IPS-18a (cell line): ENCODE measurements at regions not wholly inside any gene's neighbourhood (a gene's known extent, or its start where the extent isn't known, plus 50 kb on each side); places are given as distances from the start of the nearest gene placed in this dataset.

Experiments
- H3K27ac ChIP-seq: one replicate; pipeline ENCODE4 v1.5.1; 2013; ENCODE audit warnings: low read length
- H3K27me3 ChIP-seq: one replicate; pipeline ENCODE4 v1.6.1; 2013; ENCODE audit warnings: mild to moderate bottlenecking, low read length; ENCODE audit not compliant: control insufficient read depth, insufficient read depth
- H3K36me3 ChIP-seq: one replicate; pipeline ENCODE4 v1.6.1; 2013; ENCODE audit warnings: low read depth, low read length; ENCODE audit not compliant: control insufficient read depth
- H3K4me1 ChIP-seq: one replicate; pipeline ENCODE4 v1.6.1; 2013; ENCODE audit warnings: low read depth, low read length; ENCODE audit not compliant: control insufficient read depth
- H3K4me3 ChIP-seq: one replicate; pipeline ENCODE4 v1.5.1; 2013; ENCODE audit warnings: low read length
- H3K9ac ChIP-seq: one replicate; pipeline ENCODE4 v1.6.1; 2013; ENCODE audit warnings: mild to moderate bottlenecking, low read length, moderate library complexity
- H3K9me3 ChIP-seq: one replicate; pipeline ENCODE4 v1.6.1; 2013; ENCODE audit warnings: low read depth, low read length; ENCODE audit not compliant: control insufficient read depth

- Histone ChIP-seq H3K9me3 (no peaks in the 10 kb centered on the region), H3K4me3 (no peak overlapping the region), H3K27me3 (peaks cover 12% of the 10 kb centered on the region), H3K36me3 (no peaks in the 10 kb centered on the region), H3K27ac (no peak overlapping the region), H3K9ac (no peak overlapping the region), H3K4me1 (peaks cover 10% of the 10 kb centered on the region)
Measured at GRCh38 chr15:68871507-68871906, 50.8 kb upstream of the ANP32A start.

DNA sequence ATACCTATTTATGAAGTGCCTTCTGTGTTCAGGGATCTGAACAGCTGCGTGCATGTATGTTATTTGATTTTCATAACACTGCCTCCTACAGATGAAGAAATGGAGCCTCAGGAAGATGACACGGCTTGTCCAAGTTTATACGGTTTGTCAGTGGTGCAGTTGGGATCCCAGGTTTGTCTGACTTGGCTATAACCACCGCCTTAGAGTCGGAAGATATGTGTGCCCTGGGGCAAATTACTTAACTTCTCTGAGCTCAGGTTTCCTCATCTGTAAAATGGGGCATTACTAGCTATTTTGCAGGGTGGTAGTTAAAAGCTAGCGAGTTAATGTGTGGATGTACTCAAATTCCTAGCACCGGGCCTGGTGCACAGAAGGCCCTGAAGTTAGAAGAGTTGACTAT lies 54.1 kb upstream of the ANP32A start:
- Histone ChIP-seq H3K9ac (no peak overlapping the region), H3K4me1 (peaks cover 10% of the 10 kb centered on the region), H3K4me3 (peak overlapping the region; percentile 71), H3K27ac (no peak overlapping the region), H3K36me3 (no peaks in the 10 kb centered on the region), H3K9me3 (no peaks in the 10 kb centered on the region), H3K27me3 (peaks cover 12% of the 10 kb centered on the region)

DNA sequence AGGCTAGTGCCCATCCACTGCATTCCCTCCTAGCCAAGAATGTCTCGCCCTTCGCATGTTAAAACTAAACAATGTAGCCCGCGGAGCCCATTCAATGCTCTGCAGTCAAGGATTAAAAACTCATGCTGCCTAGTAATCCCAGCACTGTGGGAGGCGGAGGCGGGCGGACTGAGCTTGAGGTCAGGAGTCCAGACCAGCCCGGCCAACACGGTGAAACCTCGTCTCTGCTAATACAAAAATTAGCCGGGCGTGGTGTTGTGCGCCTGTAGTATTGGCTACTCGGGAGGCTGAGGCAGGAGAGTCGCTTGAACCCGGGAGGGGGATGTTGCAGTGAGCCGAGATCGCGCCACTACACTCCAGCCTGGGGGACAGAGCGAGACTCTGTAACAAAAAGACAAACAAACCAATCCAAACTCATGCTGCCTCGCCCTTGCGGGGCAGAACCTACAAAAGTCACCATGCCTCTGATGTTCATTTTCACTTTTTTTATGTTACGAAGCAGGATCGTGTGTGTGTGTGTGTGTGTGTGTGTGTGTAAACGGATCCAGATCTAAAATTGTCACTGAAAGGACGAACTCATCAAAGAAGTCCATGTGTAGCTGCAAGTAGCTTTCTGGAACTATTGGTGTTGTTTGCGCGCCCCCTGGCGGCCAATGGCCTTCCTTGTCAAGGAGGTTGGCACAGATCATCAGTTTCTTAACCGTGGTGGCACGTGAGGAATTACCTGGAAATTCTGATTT lies 54.8 kb upstream of the SPESP1 start:
- Histone ChIP-seq H3K36me3 (no peaks in the 10 kb centered on the region), H3K4me3 (peak overlapping the region; percentile 71), H3K27me3 (peaks cover 12% of the 10 kb centered on the region), H3K4me1 (peaks cover 10% of the 10 kb centered on the region), H3K9ac (peak overlapping the region; percentile 64), H3K27ac (no peak overlapping the region), H3K9me3 (no peaks in the 10 kb centered on the region)

DNA sequence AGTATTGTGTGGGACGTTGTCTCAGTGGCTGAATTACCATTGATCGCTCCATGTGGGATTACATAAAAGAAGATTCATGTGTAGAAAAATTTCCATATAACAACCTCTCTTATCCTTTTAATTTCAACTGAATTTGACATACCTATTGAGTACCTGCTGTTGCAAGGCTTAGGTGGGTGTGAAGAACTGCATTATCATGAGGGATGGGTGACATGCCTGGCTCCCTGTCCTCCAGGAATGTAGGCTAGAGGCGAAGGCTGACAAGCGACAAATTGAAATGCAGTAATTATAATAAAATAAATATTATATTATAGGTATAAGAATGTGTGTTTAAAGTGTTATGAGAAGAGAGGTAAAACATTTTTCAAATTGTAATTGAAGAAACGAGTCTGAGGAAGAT lies 52.7 kb upstream of the SPESP1 start:
- no peak overlapping the region for H3K27ac ChIP-seq
- H3K36me3 ChIP-seq: no peaks in the 10 kb centered on the region
- H3K4me1 ChIP-seq: peaks cover 10% of the 10 kb centered on the region
- no peaks in the 10 kb centered on the region for H3K9me3 ChIP-seq
- no peak overlapping the region for H3K4me3 ChIP-seq
- H3K27me3 ChIP-seq: peaks cover 12% of the 10 kb centered on the region
- no peak overlapping the region for H3K9ac ChIP-seq

GRCh38 chr15:68880382-68880781 lies 49.9 kb upstream of the SPESP1 start:
- Histone ChIP-seq H3K27ac (no peak overlapping the region), H3K4me3 (no peak overlapping the region), H3K36me3 (no peaks in the 10 kb centered on the region), H3K4me1 (peaks cover 10% of the 10 kb centered on the region), H3K27me3 (no peaks in the 10 kb centered on the region), H3K9ac (no peak overlapping the region), H3K9me3 (no peaks in the 10 kb centered on the region)
